NCI-H2081 (cell line): ENCODE measurements at regions not wholly inside any gene's neighbourhood (a gene's known extent, or its start where the extent isn't known, plus 50 kb on each side); places are given as distances from the start of the nearest gene placed in this dataset.
"Not testable (repeated sequence)": the region's sequence is repeated elsewhere in the genome, so short reads cannot be mapped to it uniquely, and the experiment has no call there.

Experiments used
- DNase-seq, 2 experiments: peaks; one replicate each; lab custom pipeline; 2025; lab: John Stamatoyannopoulos, UW

GRCh38 chr6:86609549-86610388, 327.6 kb upstream of the HTR1E start:
- DNase-seq, result no peak

DNA sequence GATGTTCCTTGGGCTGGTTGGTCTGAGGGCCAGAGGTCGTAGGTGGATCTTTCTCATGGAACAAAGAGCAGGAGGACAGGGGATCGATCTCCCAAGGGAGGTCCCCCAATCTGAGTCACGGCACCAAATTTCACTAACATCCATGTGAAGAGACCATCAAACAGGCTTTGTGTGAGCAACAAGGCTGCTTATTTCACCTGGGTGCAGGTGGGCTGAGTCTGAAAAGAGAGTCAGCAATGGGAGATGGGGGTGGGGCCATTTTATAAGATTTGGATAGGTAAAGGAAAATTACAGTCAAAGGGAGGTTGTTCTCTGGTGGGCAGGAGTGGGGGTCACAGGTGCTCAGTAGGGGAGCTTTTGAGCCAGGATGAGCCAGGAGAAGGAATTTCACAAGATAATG, 334.0 kb upstream of the HTR1E start:
- not testable (repeated sequence) for DNase-seq

GRCh38 chr6:86602093-86602492, 335.2 kb upstream of the HTR1E start:
- not testable (repeated sequence) for DNase-seq

DNA sequence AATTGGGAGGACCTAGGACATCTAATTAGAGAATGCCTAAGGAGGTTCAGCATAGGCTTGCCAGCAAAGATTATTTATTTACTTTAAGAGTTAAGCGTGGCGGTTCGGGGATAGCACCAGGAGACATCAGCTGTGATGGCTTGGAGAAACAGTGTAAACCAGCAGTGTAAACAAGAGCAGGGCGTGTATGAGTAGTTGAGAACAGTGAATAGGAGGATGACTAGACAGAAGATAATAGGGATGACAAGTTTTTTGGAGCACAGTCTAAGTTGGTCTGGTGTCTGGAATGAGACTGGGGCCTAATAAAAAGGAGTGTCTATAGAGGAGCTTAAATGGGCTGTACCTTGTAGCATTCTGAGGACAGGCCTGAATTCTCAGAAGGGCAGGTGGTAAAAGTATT, 338.4 kb upstream of the HTR1E start:
- DNase-seq, result not testable (repeated sequence)

DNA sequence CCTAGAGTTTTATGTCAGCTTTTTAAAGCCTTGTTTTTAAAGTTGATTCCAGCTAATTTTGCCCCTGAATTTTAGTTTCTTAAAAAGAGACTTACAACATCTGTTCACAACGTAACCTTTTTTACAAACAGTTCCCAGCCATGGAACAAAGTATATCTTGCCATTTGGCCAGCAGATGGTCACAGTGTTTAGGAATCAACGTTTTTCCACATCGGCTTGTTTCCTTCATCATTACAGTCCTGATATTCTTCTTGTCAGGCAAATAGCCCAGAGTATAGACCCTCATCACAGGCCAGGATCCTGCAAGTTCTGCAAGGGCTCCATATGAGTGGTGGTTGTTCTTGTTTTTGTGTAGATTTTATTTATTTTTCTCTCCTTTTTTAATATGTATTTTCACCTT, 341.7 kb upstream of the HTR1E start:
- DNase-seq, result no peak

- DNase-seq, result no peak
These were observed 351.1 kb upstream of the HTR1E start for GRCh38 chr6:86586195-86586594.

DNA sequence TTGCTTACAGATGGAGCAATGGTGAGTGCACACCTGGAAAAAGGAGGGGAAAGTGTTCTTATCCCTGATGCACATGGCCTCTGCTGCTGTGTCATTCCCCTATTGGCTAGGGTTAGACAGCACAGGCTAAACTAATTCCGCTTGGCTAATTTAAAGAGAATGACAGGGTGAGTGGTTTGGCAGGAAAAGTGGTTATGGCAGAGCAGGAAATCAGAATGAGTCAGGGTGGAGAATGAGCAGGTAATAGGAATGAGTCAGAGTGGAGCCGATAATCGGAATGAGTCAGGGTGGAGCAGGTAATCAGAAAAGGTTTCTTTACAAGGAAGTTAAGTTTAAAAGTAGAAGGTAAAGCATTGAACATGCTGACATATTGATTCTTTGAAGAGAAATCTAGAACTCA, 355.5 kb upstream of the HTR1E start:
- no peak for DNase-seq

DNA sequence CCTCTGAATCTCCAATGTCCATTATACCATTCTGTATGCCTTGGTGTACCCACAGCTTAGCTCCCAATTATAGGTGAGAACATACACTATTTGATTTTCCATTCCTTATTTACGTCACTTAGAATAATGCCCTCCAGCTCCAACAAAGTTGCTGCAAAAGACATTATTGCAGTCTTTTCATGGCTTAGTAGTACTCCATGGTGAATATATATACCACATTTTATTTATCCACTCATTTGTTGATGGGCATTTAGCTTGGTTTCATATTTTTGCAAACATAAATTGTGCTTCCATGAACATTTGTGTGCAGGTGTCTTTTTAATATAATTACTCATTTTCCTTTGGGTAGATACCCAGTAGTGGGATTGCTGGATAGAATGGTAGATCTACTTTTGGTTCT, 374.1 kb upstream of the HTR1E start:
- DNase-seq, result no peak

- no peak for DNase-seq
These were observed 379.0 kb upstream of the HTR1E start for GRCh38 chr6:86558318-86558717.

- DNase-seq, result no peak
These were observed 400.0 kb upstream of the HTR1E start for GRCh38 chr6:86537292-86537861.

GRCh38 chr6:86536121-86536520, 401.2 kb upstream of the HTR1E start:
- no peak for DNase-seq

DNA sequence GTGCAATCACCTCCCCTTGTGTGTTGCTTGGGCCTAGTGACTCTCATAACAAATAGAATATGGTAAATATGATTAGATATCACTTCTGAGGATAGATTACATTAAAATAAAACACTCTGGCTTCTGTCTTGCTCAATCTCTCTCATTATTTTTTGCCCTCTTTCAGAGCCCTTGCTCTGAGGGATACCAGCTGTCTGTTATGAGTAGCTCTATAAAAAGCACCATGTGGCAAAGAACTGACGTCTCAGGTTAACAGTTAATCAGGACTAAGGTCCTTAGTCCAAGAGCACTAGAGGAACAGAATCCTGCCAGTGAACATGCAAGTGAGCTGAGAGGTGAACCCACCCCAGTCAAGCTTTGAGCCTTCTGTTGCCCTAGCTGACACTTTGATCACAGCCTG, 402.2 kb upstream of the HTR1E start:
- DNase-seq, result no peak

DNA sequence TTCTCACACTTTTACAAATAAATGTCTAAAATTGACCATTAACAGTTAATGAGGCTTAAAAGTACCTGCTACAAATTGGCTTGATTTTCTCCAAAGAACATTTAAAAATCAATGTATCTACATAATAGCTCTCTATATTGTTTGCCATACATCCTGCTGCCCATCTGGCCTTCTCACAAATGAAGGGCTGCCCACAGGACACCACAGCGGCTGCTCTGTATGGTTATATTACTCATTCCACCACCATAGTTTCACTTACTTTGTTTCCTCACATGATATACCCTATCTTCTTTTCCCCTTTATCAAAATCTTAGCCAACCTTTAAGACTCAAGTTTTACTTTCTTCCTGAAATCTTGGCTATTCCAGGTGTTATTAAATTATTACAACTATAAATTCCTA, 407.7 kb upstream of the HTR1E start:
- DNase-seq, result no peak

GRCh38 chr6:86526238-86526637, 411.1 kb upstream of the HTR1E start:
- DNase-seq, result no peak

DNA sequence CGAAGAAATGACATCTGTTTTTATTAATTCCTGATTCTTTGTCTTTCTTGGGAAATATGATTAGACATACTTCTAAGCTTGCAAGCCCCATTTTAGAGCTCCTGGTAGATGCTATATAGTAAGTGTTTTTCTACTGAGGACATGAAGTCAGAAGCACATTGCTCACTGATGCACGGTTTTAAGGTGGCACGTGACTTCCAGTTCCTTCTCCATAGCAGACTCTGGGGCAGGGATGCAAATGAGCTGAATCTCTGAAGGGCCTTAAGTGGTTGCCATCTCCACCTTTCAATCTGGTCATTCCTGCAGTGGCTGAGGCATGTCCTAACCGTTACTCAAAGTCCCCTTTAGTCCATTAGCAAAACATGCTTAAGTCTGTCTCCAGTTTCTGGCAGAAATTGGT, 421.2 kb upstream of the HTR1E start:
- DNase-seq, result no peak

- DNase-seq, result no peak
These were observed 425.4 kb upstream of the HTR1E start for GRCh38 chr6:86511962-86512361.

GRCh38 chr6:86508230-86508629, 429.1 kb upstream of the HTR1E start:
- DNase-seq, result no peak

- DNase-seq, result no peak
These were observed 434.8 kb upstream of the HTR1E start for GRCh38 chr6:86502497-86502896.

- DNase-seq, result no peak
These were observed 437.3 kb upstream of the HTR1E start for GRCh38 chr6:86500035-86500434.

- DNase-seq, result not testable (repeated sequence)
These were observed 448.3 kb upstream of the HTR1E start for GRCh38 chr6:86489042-86489441.

DNA sequence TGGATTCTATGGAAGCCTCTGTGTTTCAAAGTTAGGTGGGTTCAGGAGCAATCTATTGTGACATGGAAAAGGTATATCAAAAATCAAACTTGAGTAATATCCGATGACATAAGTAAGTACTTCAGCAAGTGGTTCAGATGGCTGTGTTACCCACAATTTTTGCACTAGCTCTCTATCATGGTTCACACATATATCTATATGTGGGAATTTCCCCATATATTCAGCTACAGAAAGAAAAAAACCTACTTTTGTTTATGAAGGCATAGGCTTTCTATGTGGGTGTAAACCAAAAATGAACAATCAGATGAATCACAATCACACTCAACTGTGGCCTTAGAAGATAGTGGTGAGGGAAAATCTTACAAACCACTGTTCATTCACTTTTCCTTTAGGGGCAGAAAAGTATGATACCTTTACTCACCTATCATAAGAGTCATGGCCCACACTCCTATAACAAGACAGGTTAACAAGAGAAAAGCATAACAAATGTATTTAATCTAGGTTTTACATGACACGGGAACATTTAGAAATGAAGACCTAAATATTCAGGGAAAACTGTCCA, 449.6 kb upstream of the HTR1E start:
- no peak for DNase-seq

DNA sequence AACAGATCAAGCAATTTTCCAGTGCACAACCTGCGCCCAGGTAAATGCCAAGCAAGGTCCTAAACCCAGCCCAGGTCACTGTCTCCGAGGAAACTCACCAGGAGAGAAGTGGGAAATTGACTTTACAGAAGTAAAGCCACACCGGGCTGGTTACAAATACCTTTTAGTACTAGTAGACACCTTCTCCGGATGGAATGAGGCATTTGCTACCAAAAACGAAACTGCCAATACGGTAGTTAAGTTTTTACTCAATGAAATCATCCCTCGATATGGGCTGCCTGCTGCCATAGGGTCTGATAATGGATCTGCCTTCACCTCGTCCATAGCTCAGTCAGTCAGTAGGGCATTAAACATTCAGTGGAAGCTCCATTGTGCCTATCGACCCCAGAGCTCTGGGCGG, 459.0 kb upstream of the HTR1E start:
- DNase-seq, result not testable (repeated sequence)

DNA sequence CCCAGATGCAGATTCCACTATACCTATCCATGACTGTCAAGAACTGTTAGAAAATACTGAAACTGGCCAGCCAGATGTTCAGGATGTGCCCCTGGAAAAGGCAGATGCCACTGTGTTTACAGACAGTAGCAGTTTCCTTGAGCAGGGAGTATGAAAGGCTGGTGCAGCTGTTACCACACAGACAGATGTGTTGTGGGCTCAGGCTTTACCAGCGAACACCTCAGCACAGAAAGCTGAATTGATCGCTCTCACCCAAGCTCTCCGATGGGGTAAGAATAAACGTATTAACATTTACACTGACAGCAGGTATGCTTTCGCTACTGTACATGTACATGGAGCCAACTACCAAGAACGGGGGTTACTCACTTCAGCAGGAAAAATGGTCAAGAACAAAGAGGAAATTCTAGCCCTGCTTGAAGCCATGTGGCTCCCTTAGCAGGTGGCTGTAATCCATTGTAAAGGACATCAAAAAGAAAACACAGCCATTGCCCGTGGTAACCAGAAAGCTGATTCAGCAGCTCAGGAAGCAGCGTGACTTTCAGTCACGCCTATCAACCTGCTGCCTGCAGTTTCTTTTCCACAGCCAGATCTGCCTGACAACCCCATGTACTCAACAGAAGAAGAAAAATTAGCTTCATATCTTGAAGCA, 459.7 kb upstream of the HTR1E start:
- no peak for DNase-seq
